ENCODE measurements at regions not wholly inside any gene's neighbourhood (a gene's known extent, or its start where the extent isn't known, plus 50 kb on each side); places are given as distances from the start of the nearest gene placed in this dataset.

- no peak for DNase-seq
Observed at GRCh38 chr20:57890202-57890800, 180.5 kb upstream of the PMEPA1 start.

GRCh38 chr20:57888591-57888990 is 178.8 kb upstream of the PMEPA1 start:
- DNase-seq = no peak

- no peak for DNase-seq
Observed at GRCh38 chr20:57884956-57885355, 175.1 kb upstream of the PMEPA1 start.

- no peak for DNase-seq
Observed at GRCh38 chr20:57883761-57884160, 173.9 kb upstream of the PMEPA1 start.

- DNase-seq = no peak
Observed at GRCh38 chr20:57883224-57883623, 173.4 kb upstream of the PMEPA1 start.

- DNase-seq = no peak
Observed at GRCh38 chr20:57882451-57883161, 172.8 kb upstream of the PMEPA1 start.

GRCh38 chr20:57881466-57882385 is 171.9 kb upstream of the PMEPA1 start:
- no peak for DNase-seq

GRCh38 chr20:57880571-57880892 is 170.7 kb upstream of the PMEPA1 start:
- no peak for DNase-seq

GRCh38 chr20:57879779-57880570 is 170.2 kb upstream of the PMEPA1 start:
- no peak for DNase-seq

GRCh38 chr20:57879437-57879778 is 169.6 kb upstream of the PMEPA1 start:
- DNase-seq = no peak

- DNase-seq = no peak
Observed at GRCh38 chr20:57878786-57879424, 169.1 kb upstream of the PMEPA1 start.

GRCh38 chr20:57877995-57878394 is 168.2 kb upstream of the PMEPA1 start:
- no peak for DNase-seq

GRCh38 chr20:57877131-57877824 is 167.5 kb upstream of the PMEPA1 start:
- no peak for DNase-seq

- DNase-seq = no peak
Observed at GRCh38 chr20:57876163-57876562, 166.3 kb upstream of the PMEPA1 start.

- no peak for DNase-seq
Observed at GRCh38 chr20:57874141-57874540, 164.3 kb upstream of the PMEPA1 start.

GRCh38 chr20:57872816-57873409 is 163.1 kb upstream of the PMEPA1 start:
- DNase-seq = no peak

- no peak for DNase-seq
Observed at GRCh38 chr20:57871237-57871632, 161.4 kb upstream of the PMEPA1 start.

GRCh38 chr20:57870597-57871236 is 160.9 kb upstream of the PMEPA1 start:
- DNase-seq = no peak

- DNase-seq = no peak
Observed at GRCh38 chr20:57869951-57870315, 160.1 kb upstream of the PMEPA1 start.

- DNase-seq = no peak
Observed at GRCh38 chr20:57869291-57869950, 159.6 kb upstream of the PMEPA1 start.

GRCh38 chr20:57868310-57868709 is 158.5 kb upstream of the PMEPA1 start:
- DNase-seq = no peak
